ENCODE measurements at regions not wholly inside any gene's neighbourhood (a gene's known extent, or its start where the extent isn't known, plus 50 kb on each side); places are given as distances from the start of the nearest gene placed in this dataset.

- Histone ChIP-seq H3K4me3 (ENCODE audit: low read length in 2 of 2) (no peak overlapping the region), H3K9me3 (ENCODE audit: control insufficient read depth in 2 of 2, insufficient read depth in 1 of 2, low read length in 1 of 2) (no peaks in the 10 kb centered on the region), H3K27ac (ENCODE audit: low read depth in 1 of 2, low read length in 1 of 2) (no peak overlapping the region), H3K4me1 (ENCODE audit: control insufficient read depth in 2 of 2, insufficient read depth in 2 of 2, low read length in 2 of 2) (peaks cover 0 to 7% of the 10 kb centered on the region in 2 donors), H3K27me3 (ENCODE audit: control insufficient read depth in 2 of 2, insufficient read depth in 1 of 2, low read length in 1 of 2) (no peaks in the 10 kb centered on the region), H3K36me3 (ENCODE audit: control insufficient read depth in 2 of 2, insufficient read depth in 2 of 2, low read length in 1 of 2) (no peaks in the 10 kb centered on the region)
- WGBS = 95% methylated on average over 5 of the region's 5 CpGs
- no peak for DNase-seq (ENCODE audit: low read depth in 6 of 9, low spot score in 9 of 9)
These were observed 87.3 kb upstream of the RFC3 start for GRCh38 chr13:33730619-33731018.

GRCh38 chr13:33735276-33735675, 82.7 kb upstream of the RFC3 start:
- H3K36me3 ChIP-seq (ENCODE audit: control insufficient read depth in 2 of 2, insufficient read depth in 2 of 2, low read length in 1 of 2) = no peaks in the 10 kb centered on the region
- H3K27ac ChIP-seq (ENCODE audit: low read depth in 1 of 2, low read length in 1 of 2) = no peak overlapping the region
- WGBS = 92% methylated on average over 1 of the region's 1 CpG
- peaks cover 0 to under 1% of the 10 kb centered on the region in 2 donors for H3K4me1 ChIP-seq (ENCODE audit: control insufficient read depth in 2 of 2, insufficient read depth in 2 of 2, low read length in 2 of 2)
- H3K9me3 ChIP-seq (ENCODE audit: control insufficient read depth in 2 of 2, insufficient read depth in 1 of 2, low read length in 1 of 2) = no peaks in the 10 kb centered on the region
- no peak overlapping the region for H3K4me3 ChIP-seq (ENCODE audit: low read length in 2 of 2)
- no peak for DNase-seq (ENCODE audit: low read depth in 6 of 9, low spot score in 9 of 9)
- H3K27me3 ChIP-seq (ENCODE audit: control insufficient read depth in 2 of 2, insufficient read depth in 1 of 2, low read length in 1 of 2) = no peaks in the 10 kb centered on the region

- Histone ChIP-seq H3K4me1 (ENCODE audit: control insufficient read depth in 2 of 2, insufficient read depth in 2 of 2, low read length in 2 of 2) (peaks cover 11 to 13% of the 10 kb centered on the region in 2 donors), H3K27me3 (ENCODE audit: control insufficient read depth in 2 of 2, insufficient read depth in 1 of 2, low read length in 1 of 2) (no peaks in the 10 kb centered on the region), H3K4me3 (ENCODE audit: low read length in 2 of 2) (no peak overlapping the region), H3K9me3 (ENCODE audit: control insufficient read depth in 2 of 2, insufficient read depth in 1 of 2, low read length in 1 of 2) (no peaks in the 10 kb centered on the region), H3K36me3 (ENCODE audit: control insufficient read depth in 2 of 2, insufficient read depth in 2 of 2, low read length in 1 of 2) (no peaks in the 10 kb centered on the region), H3K27ac (ENCODE audit: low read depth in 1 of 2, low read length in 1 of 2) (no peak overlapping the region)
- no peak for DNase-seq (ENCODE audit: low read depth in 6 of 9, low spot score in 9 of 9)
- 91% methylated on average over 4 of the region's 4 CpGs for WGBS
These were observed 78.7 kb upstream of the RFC3 start for GRCh38 chr13:33739254-33739653.

GRCh38 chr13:33740134-33740538, 77.8 kb upstream of the RFC3 start:
- no peaks in the 10 kb centered on the region for H3K9me3 ChIP-seq (ENCODE audit: control insufficient read depth in 2 of 2, insufficient read depth in 1 of 2, low read length in 1 of 2)
- no peak overlapping the region for H3K27ac ChIP-seq (ENCODE audit: low read depth in 1 of 2, low read length in 1 of 2)
- peaks cover 18 to 21% of the 10 kb centered on the region in 2 donors for H3K4me1 ChIP-seq (ENCODE audit: control insufficient read depth in 2 of 2, insufficient read depth in 2 of 2, low read length in 2 of 2)
- WGBS = 96% methylated on average over 2 of the region's 2 CpGs
- no peak overlapping the region for H3K4me3 ChIP-seq (ENCODE audit: low read length in 2 of 2)
- H3K36me3 ChIP-seq (ENCODE audit: control insufficient read depth in 2 of 2, insufficient read depth in 2 of 2, low read length in 1 of 2) = no peaks in the 10 kb centered on the region
- DNase-seq (ENCODE audit: low read depth in 6 of 9, low spot score in 9 of 9) = no peak
- no peaks in the 10 kb centered on the region for H3K27me3 ChIP-seq (ENCODE audit: control insufficient read depth in 2 of 2, insufficient read depth in 1 of 2, low read length in 1 of 2)

GRCh38 chr13:33742321-33742720, 75.6 kb upstream of the RFC3 start:
- no peak for DNase-seq (ENCODE audit: low read depth in 6 of 9, low spot score in 9 of 9)
- no peaks in the 10 kb centered on the region for H3K9me3 ChIP-seq (ENCODE audit: control insufficient read depth in 2 of 2, insufficient read depth in 1 of 2, low read length in 1 of 2)
- H3K27ac ChIP-seq (ENCODE audit: low read depth in 1 of 2, low read length in 1 of 2) = no peak overlapping the region
- no peaks in the 10 kb centered on the region for H3K36me3 ChIP-seq (ENCODE audit: control insufficient read depth in 2 of 2, insufficient read depth in 2 of 2, low read length in 1 of 2)
- 98% methylated on average over 4 of the region's 4 CpGs for WGBS
- H3K27me3 ChIP-seq (ENCODE audit: control insufficient read depth in 2 of 2, insufficient read depth in 1 of 2, low read length in 1 of 2) = no peaks in the 10 kb centered on the region
- peaks cover 20 to 27% of the 10 kb centered on the region in 2 donors for H3K4me1 ChIP-seq (ENCODE audit: control insufficient read depth in 2 of 2, insufficient read depth in 2 of 2, low read length in 2 of 2)
- H3K4me3 ChIP-seq (ENCODE audit: low read length in 2 of 2) = no peak overlapping the region

- Histone ChIP-seq H3K27ac (ENCODE audit: low read depth in 1 of 2, low read length in 1 of 2) (peak overlapping the region; percentile 22 to 75), H3K27me3 (ENCODE audit: control insufficient read depth in 2 of 2, insufficient read depth in 1 of 2, low read length in 1 of 2) (no peaks in the 10 kb centered on the region), H3K4me3 (ENCODE audit: low read length in 2 of 2) (no peak overlapping the region), H3K36me3 (ENCODE audit: control insufficient read depth in 2 of 2, insufficient read depth in 2 of 2, low read length in 1 of 2) (no peaks in the 10 kb centered on the region), H3K4me1 (ENCODE audit: control insufficient read depth in 2 of 2, insufficient read depth in 2 of 2, low read length in 2 of 2) (peaks cover 20 to 27% of the 10 kb centered on the region in 2 donors), H3K9me3 (ENCODE audit: control insufficient read depth in 2 of 2, insufficient read depth in 1 of 2, low read length in 1 of 2) (peaks cover 0 to 7% of the 10 kb centered on the region in 2 donors)
- 68% methylated on average over 6 of the region's 6 CpGs for WGBS
- peak in 2 of 9 donors; percentile 20 to 55 for DNase-seq (ENCODE audit: low read depth in 6 of 9, low spot score in 9 of 9)
These were observed 74.2 kb upstream of the RFC3 start for GRCh38 chr13:33743438-33744368.

GRCh38 chr13:33744589-33745369, 73.2 kb upstream of the RFC3 start:
- DNase-seq (ENCODE audit: low read depth in 6 of 9, low spot score in 9 of 9) = peak in 1 of 9 donors; percentile 25
- Histone ChIP-seq H3K27ac (ENCODE audit: low read depth in 1 of 2, low read length in 1 of 2) (peak overlapping the region; percentile 22 to 46), H3K27me3 (ENCODE audit: control insufficient read depth in 2 of 2, insufficient read depth in 1 of 2, low read length in 1 of 2) (no peaks in the 10 kb centered on the region), H3K36me3 (ENCODE audit: control insufficient read depth in 2 of 2, insufficient read depth in 2 of 2, low read length in 1 of 2) (no peaks in the 10 kb centered on the region), H3K4me3 (ENCODE audit: low read length in 2 of 2) (no peak overlapping the region), H3K4me1 (ENCODE audit: control insufficient read depth in 2 of 2, insufficient read depth in 2 of 2, low read length in 2 of 2) (peaks cover 20 to 27% of the 10 kb centered on the region in 2 donors), H3K9me3 (ENCODE audit: control insufficient read depth in 2 of 2, insufficient read depth in 1 of 2, low read length in 1 of 2) (peaks cover 0 to 7% of the 10 kb centered on the region in 2 donors)
- WGBS = 82% methylated on average over 3 of the region's 3 CpGs

GRCh38 chr13:33745370-33746324, 72.3 kb upstream of the RFC3 start:
- Histone ChIP-seq H3K4me3 (ENCODE audit: low read length in 2 of 2) (no peak overlapping the region), H3K4me1 (ENCODE audit: control insufficient read depth in 2 of 2, insufficient read depth in 2 of 2, low read length in 2 of 2) (peaks cover 20 to 27% of the 10 kb centered on the region in 2 donors)
- WGBS = 56% methylated on average over 7 of the region's 7 CpGs

More at GRCh38 chr13:33745370-33746324, 72.3 kb upstream of the RFC3 start:
- DNase-seq (ENCODE audit: low read depth in 6 of 9, low spot score in 9 of 9) = no peak
- no peaks in the 10 kb centered on the region for H3K36me3 ChIP-seq (ENCODE audit: control insufficient read depth in 2 of 2, insufficient read depth in 2 of 2, low read length in 1 of 2)
- peaks cover 0 to 7% of the 10 kb centered on the region in 2 donors for H3K9me3 ChIP-seq (ENCODE audit: control insufficient read depth in 2 of 2, insufficient read depth in 1 of 2, low read length in 1 of 2)
- H3K27ac ChIP-seq (ENCODE audit: low read depth in 1 of 2, low read length in 1 of 2) = peak overlapping the region in 1 of 2 donors; percentile 46
- no peaks in the 10 kb centered on the region for H3K27me3 ChIP-seq (ENCODE audit: control insufficient read depth in 2 of 2, insufficient read depth in 1 of 2, low read length in 1 of 2)

Measured in thymus (tissue), 11 donors.